HG03342 (cell line): ENCODE measurements at regions not wholly inside any gene's neighbourhood (a gene's known extent, or its start where the extent isn't known, plus 50 kb on each side); places are given as distances from the start of the nearest gene placed in this dataset.
"Not testable (repeated sequence)": the region's sequence is repeated elsewhere in the genome, so short reads cannot be mapped to it uniquely, and the experiment has no call there.

Experiments
- ATAC-seq: cut with Tn5 transposase; IDR thresholded peaks from one replicate; pipeline ENCODE4 v1.9.1; 2021; ENCODE audit warnings: mild to moderate bottlenecking, moderate library complexity; ENCODE audit not compliant: unreplicated experiment

- ATAC-seq, result no peak
These were observed 1082.9 kb downstream of the BCL11B start for GRCh38 chr14:98189062-98189461.

GRCh38 chr14:98189511-98189910 is 1082.5 kb downstream of the BCL11B start:
- no peak for ATAC-seq

- ATAC-seq, result no peak
These were observed 1082.1 kb downstream of the BCL11B start for GRCh38 chr14:98189944-98190343.

- ATAC-seq, result no peak
These were observed 1079.1 kb downstream of the BCL11B start for GRCh38 chr14:98192946-98193345.

GRCh38 chr14:98194821-98195220 is 1077.2 kb downstream of the BCL11B start:
- no peak for ATAC-seq

- ATAC-seq, result no peak
These were observed 1076.7 kb downstream of the BCL11B start for GRCh38 chr14:98195256-98195655.

- ATAC-seq, result no peak
These were observed 1074.1 kb downstream of the BCL11B start for GRCh38 chr14:98197933-98198332.

- no peak for ATAC-seq
These were observed 1073.6 kb downstream of the BCL11B start for GRCh38 chr14:98198385-98198784.

- ATAC-seq, result no peak
These were observed 1071.4 kb downstream of the BCL11B start for GRCh38 chr14:98200601-98201000.

- no peak for ATAC-seq
These were observed 1068.6 kb downstream of the BCL11B start for GRCh38 chr14:98203421-98203820.

GRCh38 chr14:98204139-98204538 is 1067.9 kb downstream of the BCL11B start:
- no peak for ATAC-seq

GRCh38 chr14:98207415-98207814 is 1064.6 kb downstream of the BCL11B start:
- ATAC-seq, result no peak

GRCh38 chr14:98208211-98208611 is 1063.8 kb downstream of the BCL11B start:
- no peak for ATAC-seq

- ATAC-seq, result no peak
These were observed 1063.1 kb downstream of the BCL11B start for GRCh38 chr14:98208943-98209342.

- ATAC-seq, result no peak
These were observed 1061.8 kb downstream of the BCL11B start for GRCh38 chr14:98210045-98210672.

GRCh38 chr14:98217530-98217929 is 1054.5 kb downstream of the BCL11B start:
- no peak for ATAC-seq

- no peak for ATAC-seq
These were observed 1053.8 kb downstream of the BCL11B start for GRCh38 chr14:98218218-98218617.

GRCh38 chr14:98219638-98220037 is 1052.4 kb downstream of the BCL11B start:
- no peak for ATAC-seq

- no peak for ATAC-seq
These were observed 1048.9 kb downstream of the BCL11B start for GRCh38 chr14:98223106-98223505.

GRCh38 chr14:98223710-98224109 is 1048.3 kb downstream of the BCL11B start:
- ATAC-seq, result not testable (repeated sequence)

GRCh38 chr14:98226411-98226810 is 1045.6 kb downstream of the BCL11B start:
- ATAC-seq, result no peak

- ATAC-seq, result no peak
These were observed 1044.8 kb downstream of the BCL11B start for GRCh38 chr14:98227000-98227726.

GRCh38 chr14:98227727-98228111 is 1044.3 kb downstream of the BCL11B start:
- no peak for ATAC-seq
